HepG2 (cell line): ENCODE measurements at regions not wholly inside any gene's neighbourhood (a gene's known extent, or its start where the extent isn't known, plus 50 kb on each side); places are given as distances from the start of the nearest gene placed in this dataset.
"Not testable (repeated sequence)": the region's sequence is repeated elsewhere in the genome, so short reads cannot be mapped to it uniquely, and the experiment has no call there.

ENCODE experiments used
- ATAC-seq: fragments of 200-7000 bp; cut with Tn5 transposase; 3 replicates; pipeline ENCODE4 v1.9.1; 2020; ENCODE audit warnings: mild to moderate bottlenecking, moderate library complexity
- BruUV-seq: library from RNA; stranded (reverse); fragments of 400-500 nt; replicated peaks from 2 replicates; lab custom pipeline; 2021; lab: Mats Ljungman, UMichigan
- CTCF ChIA-PET: fragments of 300-600 bp; formaldehyde crosslinking; extraction: SDS; loops from one replicate; lab custom pipeline; 2021; ENCODE audit warnings: low total read pairs, inconsistent platforms, low intra/inter-chr PET ratio; lab: Yijun Ruan, JAX
- POLR2A ChIA-PET: fragments of 350-600 bp; sonication (Branson Sonifier 250); formaldehyde crosslinking; loops from one replicate; lab custom pipeline; 2020; ENCODE audit warnings: antibody characterized with exemption, inconsistent platforms; lab: Yijun Ruan, JAX
- DNase-seq: peaks from one replicate; pipeline ENCODE4 v3.0.0-alpha.2; 2015; ENCODE audit warnings: low spot score
- FAIRE-seq: peaks from 3 replicates; lab custom pipeline; 2011; peaks lifted over from hg19 to GRCh38; lab: Jason Lieb, UNC
- H2AFZ ChIP-seq: one replicate; pipeline ENCODE4 v1.6.1; 2011; ENCODE audit warnings: low read length, inconsistent platforms
- H3K27ac ChIP-seq: fragments of 300-600 bp; 3 replicates; pipeline ENCODE4 v1.8.0; 2011; ENCODE audit warnings: mixed run types, mild to moderate bottlenecking, mixed read lengths, low read length, inconsistent platforms; ENCODE audit not compliant: insufficient read depth; ENCODE audit errors: extremely low read length
- H3K27me3 ChIP-seq, 2 experiments: fragments of 200-600 bp in 1 of 2; 2 replicates in 1 of 2; 3 replicates in 1 of 2; pipeline versions ENCODE4 v1.6.0 to v1.8.0; 2011; ENCODE audit warnings: low read length in 2 of 2, mild to moderate bottlenecking in 2 of 2, moderate library complexity in 2 of 2, inconsistent platforms in 1 of 2; ENCODE audit not compliant: insufficient read depth in 2 of 2, control insufficient read depth in 1 of 2
- H3K36me3 ChIP-seq, 2 experiments: fragments of 200-600 bp in 1 of 2; replicated peaks in 1 of 2; 2 replicates in 1 of 2; 3 replicates in 1 of 2; pipeline versions ENCODE4 v1.5.1 to v1.8.0; 2011; ENCODE audit warnings: low read length in 2 of 2, inconsistent platforms in 1 of 2; ENCODE audit not compliant: insufficient read depth in 2 of 2, control insufficient read depth in 1 of 2
- H3K4me1 ChIP-seq: 2 replicates; pipeline ENCODE4 v1.5.1; 2012; ENCODE audit warnings: low read length, inconsistent platforms; ENCODE audit not compliant: insufficient read depth
- H3K4me2 ChIP-seq: 2 replicates; pipeline ENCODE4 v1.6.0; 2011; ENCODE audit warnings: low read depth, low read length, inconsistent platforms
- H3K4me3 ChIP-seq, 3 experiments: fragments of 200-600 bp in 1 of 3; sonication (generic), shearing (Covaris generic) in 1 of 3; replicated peaks in 1 of 3; 2 replicates each; pipeline ENCODE4 v1.5.1; 2011 to 2016; ENCODE audit warnings: low read length in 3 of 3, inconsistent platforms in 2 of 3, low read depth in 2 of 3, mild to moderate bottlenecking in 2 of 3, control low read depth in 1 of 3, mixed read lengths in 1 of 3; ENCODE audit not compliant: insufficient read depth in 1 of 3
- H3K79me2 ChIP-seq: one replicate; pipeline ENCODE4 v1.6.1; 2011; ENCODE audit warnings: low read length, inconsistent platforms; ENCODE audit not compliant: insufficient read depth
- H3K9ac ChIP-seq: 2 replicates; pipeline ENCODE4 v1.6.0; 2011; ENCODE audit warnings: mild to moderate bottlenecking, low read depth, low read length, inconsistent platforms; ENCODE audit not compliant: insufficient read depth
- H3K9me3 ChIP-seq: 2 replicates; pipeline ENCODE4 v1.5.1; 2012; ENCODE audit warnings: mild to moderate bottlenecking, low read length
- H4K20me1 ChIP-seq: 2 replicates; pipeline ENCODE4 v1.6.0; 2011; ENCODE audit warnings: inconsistent platforms, mild to moderate bottlenecking, low read length, moderate library complexity; ENCODE audit not compliant: insufficient read depth
- WGBS: methylation state at CpG from one replicate; pipeline ENCODE4 v1.1.6; 2017; ENCODE audit warnings: low lambda C conversion rate; 5-methylcytosine and 5-hydroxymethylcytosine counted together
- in situ Hi-C: cut with HindIII; loops from 2 replicates; pipeline ENCODE4 v1.10.0; 2017; ENCODE audit warnings: low pct_unique_long_range_greater_than_20kb; ENCODE audit not compliant: extremely low pct_ligation_motif_present
- intact Hi-C: fragments of 100-400 bp; cut with micrococcal nuclease; formaldehyde crosslinking; loops from one replicate; pipeline ENCODE4 v1.10.0; 2022; ENCODE audit not compliant: unreplicated experiment
- small RNA-seq, 3 experiments: library from RNA; depleted of rRNA; stranded (forward); fragments of <200 nt; gene quantifications; one replicate each; pipeline ENCODE3, GENCODE V24; 2012; ENCODE audit warnings: low read depth in 2 of 3, low replicate concordance in 1 of 3; ENCODE audit not compliant: insufficient read length in 3 of 3, insufficient read depth in 2 of 3

- FAIRE-seq, BruUV-seq, H3K36me3 ChIP-seq, in situ Hi-C loops, H3K4me3 ChIP-seq, H3K4me2 ChIP-seq, POLR2A ChIA-PET, H4K20me1 ChIP-seq, H2AFZ ChIP-seq, H3K9me3 ChIP-seq, DNase-seq, H3K27ac ChIP-seq, H3K9ac ChIP-seq, CTCF ChIA-PET, intact Hi-C loops, ATAC-seq, H3K79me2 ChIP-seq, H3K4me1 ChIP-seq, H3K27me3 ChIP-seq: not testable (repeated sequence)
- WGBS, result 17% methylated on average over 1 of the region's 1 CpG
Measured at GRCh38 chr10:46860753-46861152, 50.5 kb upstream of the PTPN20 start.

Small RNAs in the stretch of these regions (small RNA-seq; reads per million reads assigned to genes)
- 0 reads per million in 3 experiments for gene RNA5SP311
